Tibial nerve (tissue), 4 donors: ENCODE measurements at regions not wholly inside any gene's neighbourhood (a gene's known extent, or its start where the extent isn't known, plus 50 kb on each side); places are given as distances from the start of the nearest gene placed in this dataset.

Experiments
- DNase-seq, 2 donors: peaks; one replicate each; pipeline ENCODE4 v3.0.0-alpha.2; 2019; ENCODE audit warnings: low spot score in 2 of 2
- H3K27ac ChIP-seq, 4 donors: fragments of 200-600 bp; sonication (generic) in 3 of 4; one replicate each; pipeline ENCODE4 v1.5.1; 2017 to 2019; ENCODE audit warnings: mild to moderate bottlenecking in 1 of 4
- H3K27me3 ChIP-seq, 2 donors: fragments of 200-600 bp; sonication (generic) in 1 of 2; one replicate each; pipeline versions ENCODE4 v1.5.1 to v1.6.0; 2017 to 2019
- H3K36me3 ChIP-seq, 3 donors: fragments of 200-600 bp; sonication (generic); one replicate each; pipeline ENCODE4 v1.5.1; 2018 to 2019
- H3K4me1 ChIP-seq, 4 donors: fragments of 200-600 bp; sonication (generic) in 3 of 4; one replicate each; pipeline ENCODE4 v1.5.1; 2017 to 2019
- H3K4me3 ChIP-seq, 4 donors: fragments of 200-600 bp; sonication (generic) in 3 of 4; one replicate each; pipeline ENCODE4 v1.5.1; 2017 to 2019; ENCODE audit warnings: mild to moderate bottlenecking in 1 of 4, moderate library complexity in 1 of 4
- H3K9me3 ChIP-seq, 4 donors: fragments of 200-600 bp; sonication (generic) in 3 of 4; one replicate each; pipeline ENCODE4 v1.5.1; 2017 to 2019
- CTCF ChIP-seq, 5 experiments: fragments of 200-600 bp in 3 of 5; fragments of 450-650 bp in 2 of 5; sonication (generic) in 3 of 5; IDR thresholded peaks; one replicate each; pipeline ENCODE4 v1.5.1; 2016 to 2019; ENCODE audit warnings: antibody characterized with exemption in 5 of 5, mild to moderate bottlenecking in 3 of 5, moderate library complexity in 2 of 5
- EP300 ChIP-seq, 2 donors: sonication (generic); formaldehyde crosslinking; IDR thresholded peaks; one replicate each; pipeline ENCODE4 v1.6.1; 2017; ENCODE audit warnings: antibody characterized with exemption in 2 of 2, mild to moderate bottlenecking in 1 of 2
- POLR2A ChIP-seq, 2 donors: fragments of 450-650 bp; IDR thresholded peaks; one replicate each; pipeline ENCODE4 v1.6.1; 2017; ENCODE audit warnings: antibody characterized with exemption in 2 of 2, mild to moderate bottlenecking in 2 of 2, moderate library complexity in 2 of 2
- WGBS, 2 donors: methylation state at CpG; one replicate each; pipeline ENCODE4 v1.1.5; 2018; 5-methylcytosine and 5-hydroxymethylcytosine counted together

GRCh38 chr7:54615-55014 lies 137.8 kb upstream of the FAM20C start:
- no peak overlapping the region for H3K4me3 ChIP-seq
- TF ChIP-seq EP300 (IDR thresholded peaks at IDR 0.05), result no peak
- no peak for TF ChIP-seq POLR2A (IDR thresholded peaks at IDR 0.05)
- no peak for TF ChIP-seq CTCF (IDR thresholded peaks at IDR 0.05)
- H3K4me1 ChIP-seq, result peaks cover 0 to 2% (median 0%) of the 10 kb centered on the region in 4 donors
- H3K27me3 ChIP-seq, result no peaks in the 10 kb centered on the region
- H3K9me3 ChIP-seq, result no peaks in the 10 kb centered on the region
- DNase-seq, result no peak
- no peak overlapping the region for H3K27ac ChIP-seq
- 82 to 88% methylated on average over 5 to 6 of the region's 6 CpGs for WGBS, 2 donors
- H3K36me3 ChIP-seq, result no peaks in the 10 kb centered on the region

GRCh38 chr7:55690-56248 lies 136.6 kb upstream of the FAM20C start:
- TF ChIP-seq EP300 (IDR thresholded peaks at IDR 0.05), result no peak
- TF ChIP-seq POLR2A (IDR thresholded peaks at IDR 0.05), result no peak
- TF ChIP-seq CTCF (IDR thresholded peaks at IDR 0.05), result no peak
- WGBS, 2 donors, result 87 to 88% methylated on average over 9 of the region's 9 CpGs

GRCh38 chr7:56291-56913 lies 136.0 kb upstream of the FAM20C start:
- Histone ChIP-seq H3K36me3 (no peaks in the 10 kb centered on the region), H3K4me3 (no peak overlapping the region), H3K27ac (no peak overlapping the region), H3K27me3 (no peaks in the 10 kb centered on the region), H3K4me1 (peaks cover 0 to 6% (median 0%) of the 10 kb centered on the region in 4 donors), H3K9me3 (no peaks in the 10 kb centered on the region)
- no peak for TF ChIP-seq POLR2A (IDR thresholded peaks at IDR 0.05)
- TF ChIP-seq CTCF (IDR thresholded peaks at IDR 0.05), result no peak
- no peak for TF ChIP-seq EP300 (IDR thresholded peaks at IDR 0.05)
- WGBS, 2 donors, result 62 to 67% methylated on average over 16 to 17 of the region's 18 CpGs
- no peak for DNase-seq

More at GRCh38 chr7:55690-56248, 136.6 kb upstream of the FAM20C start:
- Histone ChIP-seq H3K9me3 (no peaks in the 10 kb centered on the region), H3K27me3 (no peaks in the 10 kb centered on the region), H3K36me3 (no peaks in the 10 kb centered on the region), H3K4me1 (peaks cover 0 to 2% (median 0%) of the 10 kb centered on the region in 4 donors), H3K27ac (no peak overlapping the region), H3K4me3 (no peak overlapping the region)
- no peak for DNase-seq

- no peaks in the 10 kb centered on the region for H3K36me3 ChIP-seq
- no peak for TF ChIP-seq EP300 (IDR thresholded peaks at IDR 0.05)
- no peak for TF ChIP-seq CTCF (IDR thresholded peaks at IDR 0.05)
- TF ChIP-seq POLR2A (IDR thresholded peaks at IDR 0.05), result no peak
- H3K27ac ChIP-seq, result no peak overlapping the region
- peaks cover 0 to 11% (median 0%) of the 10 kb centered on the region in 4 donors for H3K4me1 ChIP-seq
- 81 to 97% methylated on average over 7 of the region's 8 CpGs for WGBS, 2 donors
- H3K9me3 ChIP-seq, result no peaks in the 10 kb centered on the region
- no peak for DNase-seq
- H3K4me3 ChIP-seq, result no peak overlapping the region
- no peaks in the 10 kb centered on the region for H3K27me3 ChIP-seq
Measured at GRCh38 chr7:57071-57470, 135.3 kb upstream of the FAM20C start.

GRCh38 chr7:57482-58255 lies 134.7 kb upstream of the FAM20C start:
- Histone ChIP-seq H3K4me3 (no peak overlapping the region), H3K9me3 (no peaks in the 10 kb centered on the region), H3K4me1 (peaks cover 0 to 11% (median 0%) of the 10 kb centered on the region in 4 donors), H3K27me3 (no peaks in the 10 kb centered on the region), H3K36me3 (no peaks in the 10 kb centered on the region), H3K27ac (no peak overlapping the region)
- WGBS, 2 donors, result 66 to 72% methylated on average over 9 of the region's 9 CpGs
- DNase-seq, result no peak
- TF ChIP-seq CTCF (IDR thresholded peaks at IDR 0.05) (no peak), EP300 (IDR thresholded peaks at IDR 0.05) (no peak), POLR2A (IDR thresholded peaks at IDR 0.05) (no peak)
